ENCODE measurements at regions not wholly inside any gene's neighbourhood (a gene's known extent, or its start where the extent isn't known, plus 50 kb on each side); places are given as distances from the start of the nearest gene placed in this dataset.

- in situ Hi-C loops (cut with MboI; ENCODE audit: low sequenced_read_pairs) = no loop called here
Measured at GRCh38 chr3:124562769-124563168, 167.5 kb upstream of the UMPS start.

- in situ Hi-C loops (cut with MboI; ENCODE audit: low sequenced_read_pairs) = no loop called here
Measured at GRCh38 chr3:124563376-124563775, 166.9 kb upstream of the UMPS start.

GRCh38 chr3:124565013-124565412 is 165.2 kb upstream of the UMPS start:
- in situ Hi-C loops (cut with MboI; ENCODE audit: low sequenced_read_pairs) = no loop called here

GRCh38 chr3:124565551-124565950 is 164.7 kb upstream of the UMPS start:
- in situ Hi-C loops (cut with MboI; ENCODE audit: low sequenced_read_pairs) = no loop called here

- in situ Hi-C loops (cut with MboI; ENCODE audit: low sequenced_read_pairs) = no loop called here
Measured at GRCh38 chr3:124566701-124567100, 163.6 kb upstream of the UMPS start.

- in situ Hi-C loops (cut with MboI; ENCODE audit: low sequenced_read_pairs) = no loop called here
Measured at GRCh38 chr3:124567179-124567578, 163.1 kb upstream of the UMPS start.

- in situ Hi-C loops (cut with MboI; ENCODE audit: low sequenced_read_pairs) = loop anchor here (10.0 kb wide), 1 partner anchor 115 kb away; no protein-coding TSS in a partner anchor
Measured at GRCh38 chr3:124569761-124570160, 160.5 kb upstream of the UMPS start.

- in situ Hi-C loops (cut with MboI; ENCODE audit: low sequenced_read_pairs) = loop anchor here (10.0 kb wide), 1 partner anchor 115 kb away; no protein-coding TSS in a partner anchor
Measured at GRCh38 chr3:124570232-124570631, 160.0 kb upstream of the UMPS start.

- in situ Hi-C loops (cut with MboI; ENCODE audit: low sequenced_read_pairs) = loop anchor here (10.0 kb wide), 1 partner anchor 112 kb away; no protein-coding TSS in a partner anchor
Measured at GRCh38 chr3:124572851-124573405, 157.3 kb upstream of the UMPS start.

GRCh38 chr3:124574012-124574411 is 156.2 kb upstream of the UMPS start:
- in situ Hi-C loops (cut with MboI; ENCODE audit: low sequenced_read_pairs) = loop anchor here (10.0 kb wide), 1 partner anchor 111 kb away; no protein-coding TSS in a partner anchor

- in situ Hi-C loops (cut with MboI; ENCODE audit: low sequenced_read_pairs) = loop anchor here (10.0 kb wide), 1 partner anchor 108 kb away; no protein-coding TSS in a partner anchor
Measured at GRCh38 chr3:124576565-124577493, 153.4 kb upstream of the UMPS start.

GRCh38 chr3:124577494-124578167 is 152.6 kb upstream of the UMPS start:
- in situ Hi-C loops (cut with MboI; ENCODE audit: low sequenced_read_pairs) = loop anchor here (10.0 kb wide), 1 partner anchor 107 kb away; no protein-coding TSS in a partner anchor

- in situ Hi-C loops (cut with MboI; ENCODE audit: low sequenced_read_pairs) = loop anchor here (10.0 kb wide), 1 partner anchor 105 kb away; no protein-coding TSS in a partner anchor
Measured at GRCh38 chr3:124579641-124580040, 150.6 kb upstream of the UMPS start.

GRCh38 chr3:124582196-124582595 is 148.1 kb upstream of the UMPS start:
- in situ Hi-C loops (cut with MboI; ENCODE audit: low sequenced_read_pairs) = no loop called here

- in situ Hi-C loops (cut with MboI; ENCODE audit: low sequenced_read_pairs) = no loop called here
Measured at GRCh38 chr3:124582621-124583395, 147.4 kb upstream of the UMPS start.

GRCh38 chr3:124584245-124584551 is 146.1 kb upstream of the UMPS start:
- in situ Hi-C loops (cut with MboI; ENCODE audit: low sequenced_read_pairs) = no loop called here

GRCh38 chr3:124584552-124585391 is 145.5 kb upstream of the UMPS start:
- in situ Hi-C loops (cut with MboI; ENCODE audit: low sequenced_read_pairs) = no loop called here

GRCh38 chr3:124586126-124587052 is 143.9 kb upstream of the UMPS start:
- in situ Hi-C loops (cut with MboI; ENCODE audit: low sequenced_read_pairs) = no loop called here

GRCh38 chr3:124587053-124587408 is 143.2 kb upstream of the UMPS start:
- in situ Hi-C loops (cut with MboI; ENCODE audit: low sequenced_read_pairs) = no loop called here

Data from HL-60/S4 treated with phorbol 12-myristate 13-acetate at 8.2 ng/mL for 4 days and 3 days (cell line).